ENCODE measurements at regions not wholly inside any gene's neighbourhood (a gene's known extent, or its start where the extent isn't known, plus 50 kb on each side); places are given as distances from the start of the nearest gene placed in this dataset.

- H3K36me3 ChIP-seq: no peaks in the 10 kb centered on the region
- 80 to 82% methylated on average over 2 to 6 of the region's 6 CpGs for WGBS, 2 donors (ENCODE audit: low coverage in 1 of 2)
- peaks cover 0 to 19% (median 6%) of the 10 kb centered on the region in 3 donors for H3K4me1 ChIP-seq
- no peak overlapping the region for H3K4me3 ChIP-seq
- H3K9me3 ChIP-seq: no peaks in the 10 kb centered on the region
- no peaks in the 10 kb centered on the region for H3K27me3 ChIP-seq
- ATAC-seq: no peak
- no peak overlapping the region for H3K27ac ChIP-seq
- TF ChIP-seq, protein P1, sequence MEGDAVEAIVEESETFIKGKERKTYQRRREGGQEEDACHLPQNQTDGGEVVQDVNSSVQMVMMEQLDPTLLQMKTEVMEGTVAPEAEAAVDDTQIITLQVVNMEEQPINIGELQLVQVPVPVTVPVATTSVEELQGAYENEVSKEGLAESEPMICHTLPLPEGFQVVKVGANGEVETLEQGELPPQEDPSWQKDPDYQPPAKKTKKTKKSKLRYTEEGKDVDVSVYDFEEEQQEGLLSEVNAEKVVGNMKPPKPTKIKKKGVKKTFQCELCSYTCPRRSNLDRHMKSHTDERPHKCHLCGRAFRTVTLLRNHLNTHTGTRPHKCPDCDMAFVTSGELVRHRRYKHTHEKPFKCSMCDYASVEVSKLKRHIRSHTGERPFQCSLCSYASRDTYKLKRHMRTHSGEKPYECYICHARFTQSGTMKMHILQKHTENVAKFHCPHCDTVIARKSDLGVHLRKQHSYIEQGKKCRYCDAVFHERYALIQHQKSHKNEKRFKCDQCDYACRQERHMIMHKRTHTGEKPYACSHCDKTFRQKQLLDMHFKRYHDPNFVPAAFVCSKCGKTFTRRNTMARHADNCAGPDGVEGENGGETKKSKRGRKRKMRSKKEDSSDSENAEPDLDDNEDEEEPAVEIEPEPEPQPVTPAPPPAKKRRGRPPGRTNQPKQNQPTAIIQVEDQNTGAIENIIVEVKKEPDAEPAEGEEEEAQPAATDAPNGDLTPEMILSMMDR (IDR thresholded peaks at IDR 0.05): no peak
- TF ChIP-seq POLR2A (IDR thresholded peaks at IDR 0.05) (no peak), POLR2AphosphoS5 (IDR thresholded peaks at IDR 0.05) (no peak), EP300 (IDR thresholded peaks at IDR 0.05) (no peak)
Measured at GRCh38 chr9:106800701-106801270, 62.2 kb upstream of the ZNF462 start.

DNA sequence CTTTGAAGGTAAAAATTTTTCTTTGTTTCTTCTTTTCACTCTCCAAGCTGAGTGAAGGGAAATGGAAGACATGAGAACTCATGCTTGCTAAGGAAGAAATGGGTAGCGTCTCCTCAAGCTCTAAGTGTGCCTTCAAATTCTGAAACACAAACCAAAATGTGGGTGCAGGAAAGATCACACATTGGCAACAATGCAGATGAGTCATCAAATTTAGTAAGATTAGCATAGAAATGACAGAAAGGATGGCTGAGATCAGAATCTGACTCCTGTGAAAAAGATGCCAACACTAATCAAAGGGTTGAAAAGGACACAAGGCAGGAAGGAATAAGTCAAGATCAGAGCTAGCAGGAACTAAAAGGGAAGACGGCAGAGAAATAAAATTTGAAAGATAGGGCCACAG, 61.1 kb upstream of the ZNF462 start:
- 85 to 97% methylated on average over 2 of the region's 2 CpGs for WGBS, 2 donors (ENCODE audit: low coverage in 1 of 2)
- H3K27ac ChIP-seq: no peak overlapping the region
- no peaks in the 10 kb centered on the region for H3K27me3 ChIP-seq
- no peaks in the 10 kb centered on the region for H3K9me3 ChIP-seq
- no peak overlapping the region for H3K4me3 ChIP-seq
- TF ChIP-seq POLR2A (IDR thresholded peaks at IDR 0.05) (no peak), POLR2AphosphoS5 (IDR thresholded peaks at IDR 0.05) (no peak)
- ATAC-seq: no peak
- no peaks in the 10 kb centered on the region for H3K36me3 ChIP-seq
- peaks cover 0 to 19% (median 6%) of the 10 kb centered on the region in 3 donors for H3K4me1 ChIP-seq

Small RNAs in the stretch of these regions (small RNA-seq; reads per million reads assigned to genes)
- 0 reads per million in 4 donors for gene MIR8081
